ENCODE measurements at regions not wholly inside any gene's neighbourhood (a gene's known extent, or its start where the extent isn't known, plus 50 kb on each side); places are given as distances from the start of the nearest gene placed in this dataset.
"Not testable (repeated sequence)": the region's sequence is repeated elsewhere in the genome, so short reads cannot be mapped to it uniquely, and the experiment has no call there.

DNA sequence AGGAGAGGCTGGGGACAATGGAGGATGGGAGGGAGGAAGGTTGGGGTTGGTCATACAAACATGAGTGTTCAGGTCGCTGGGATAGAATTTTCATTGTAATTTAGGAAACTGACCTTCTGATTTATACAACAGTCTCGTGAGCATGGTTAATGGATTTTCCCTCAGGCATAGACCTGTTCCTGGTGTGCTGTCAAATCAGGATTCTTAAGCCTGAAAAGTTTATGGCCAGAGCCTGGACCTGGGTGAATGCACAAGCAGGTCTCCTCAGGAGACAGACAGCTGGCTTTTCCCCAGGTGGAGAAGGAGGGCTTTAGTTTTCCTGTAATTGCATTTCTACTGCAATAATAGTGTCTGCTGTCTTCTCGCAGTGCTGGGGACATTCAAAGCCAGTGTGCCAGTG lies 338.0 kb downstream of the SHQ1 start:
- H3K4me3 Mint-ChIP-seq = no peak overlapping the region
- ChIA-PET POLR2A (no interaction called here), CTCF (no interaction called here)
- ATAC-seq (ENCODE audit: low read depth) = no peak
- intact Hi-C loops (cut with micrococcal nuclease) = no loop called here
- no peaks in the 10 kb centered on the region for H3K36me3 Mint-ChIP-seq (ENCODE audit: low read depth)
- no peak for DNase-seq
- H3K4me1 Mint-ChIP-seq = no peaks in the 10 kb centered on the region
- H3K27me3 Mint-ChIP-seq = peaks cover 8% of the 10 kb centered on the region
- no peak for TF ChIP-seq CTCF (IDR thresholded peaks at IDR 0.05)
- H3K9me3 Mint-ChIP-seq = no peaks in the 10 kb centered on the region
- no peak overlapping the region for H3K27ac Mint-ChIP-seq

DNA sequence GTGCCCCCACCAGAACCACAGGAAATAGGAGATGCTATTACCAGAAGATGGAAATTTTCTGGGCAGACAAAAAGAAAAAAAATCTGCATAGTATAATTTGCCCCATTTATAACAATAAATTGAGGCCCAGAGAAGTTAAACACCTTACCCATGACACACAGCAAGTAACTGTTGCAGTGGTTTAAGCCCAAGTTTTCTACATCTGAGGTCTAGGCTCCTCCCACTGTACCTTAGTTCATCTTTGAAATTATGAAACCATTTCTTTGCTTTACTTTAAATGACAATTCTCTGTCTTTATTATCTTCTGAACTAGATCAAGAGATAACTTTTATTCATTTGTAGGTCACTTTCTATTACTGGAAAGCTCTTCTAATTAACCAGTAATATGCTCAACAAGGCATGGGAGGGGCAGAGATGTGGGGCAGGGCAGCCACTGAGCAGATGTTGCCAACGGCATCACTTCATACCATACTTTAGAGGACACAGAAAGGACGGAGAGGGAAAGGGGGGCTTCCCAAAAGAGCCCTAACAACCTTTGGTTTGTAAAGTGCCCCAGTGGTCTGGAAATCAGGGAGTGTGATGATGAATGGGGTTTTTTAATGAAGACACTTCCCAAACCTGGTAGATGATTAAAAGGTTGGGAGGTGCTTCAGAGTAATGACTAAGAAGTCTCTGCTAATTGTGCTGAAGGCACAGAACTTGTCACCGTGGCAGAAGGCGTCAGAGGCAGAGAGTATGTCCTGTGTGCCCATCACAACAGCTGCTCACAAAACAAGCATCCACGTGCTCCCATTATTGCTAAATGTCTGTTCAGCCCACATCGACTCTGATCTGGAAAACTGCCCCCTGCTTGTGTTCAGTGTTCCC lies 342.5 kb downstream of the SHQ1 start:
- intact Hi-C loops (cut with micrococcal nuclease) = no loop called here
- DNase-seq = no peak
- CTCF ChIA-PET = no interaction called here
- Mint-ChIP-seq H3K4me3 (no peak overlapping the region), H3K9me3 (no peaks in the 10 kb centered on the region), H3K36me3 (ENCODE audit: low read depth) (no peaks in the 10 kb centered on the region), H3K4me1 (no peaks in the 10 kb centered on the region), H3K27ac (no peak overlapping the region), H3K27me3 (peaks cover 17% of the 10 kb centered on the region)
- TF ChIP-seq CTCF (IDR thresholded peaks at IDR 0.05) = no peak
- POLR2A ChIA-PET = no interaction called here
- ATAC-seq (ENCODE audit: low read depth) = no peak

DNA sequence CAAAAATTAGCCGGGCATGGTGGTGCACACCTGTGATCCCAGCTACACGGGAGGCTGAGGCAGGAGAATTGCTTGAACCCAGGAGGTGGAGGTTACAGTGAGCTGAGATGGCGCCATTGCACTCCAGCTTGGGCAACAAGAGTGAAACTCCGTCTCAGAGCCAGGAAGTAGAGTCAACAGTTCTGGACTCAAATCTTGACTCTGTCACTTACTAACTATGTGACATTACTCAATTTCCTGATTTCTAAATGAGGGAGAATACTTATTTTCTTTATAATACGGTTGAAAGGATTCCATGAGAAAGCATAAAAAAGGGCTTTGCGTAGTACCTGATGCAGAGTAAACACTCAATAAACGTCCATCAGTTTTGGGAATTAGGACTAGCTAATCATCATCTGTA lies 350.7 kb downstream of the SHQ1 start:
- CTCF ChIA-PET; ATAC-seq (ENCODE audit: low read depth): not testable (repeated sequence)
- H3K4me1 Mint-ChIP-seq = peaks cover 21% of the 10 kb centered on the region

DNA sequence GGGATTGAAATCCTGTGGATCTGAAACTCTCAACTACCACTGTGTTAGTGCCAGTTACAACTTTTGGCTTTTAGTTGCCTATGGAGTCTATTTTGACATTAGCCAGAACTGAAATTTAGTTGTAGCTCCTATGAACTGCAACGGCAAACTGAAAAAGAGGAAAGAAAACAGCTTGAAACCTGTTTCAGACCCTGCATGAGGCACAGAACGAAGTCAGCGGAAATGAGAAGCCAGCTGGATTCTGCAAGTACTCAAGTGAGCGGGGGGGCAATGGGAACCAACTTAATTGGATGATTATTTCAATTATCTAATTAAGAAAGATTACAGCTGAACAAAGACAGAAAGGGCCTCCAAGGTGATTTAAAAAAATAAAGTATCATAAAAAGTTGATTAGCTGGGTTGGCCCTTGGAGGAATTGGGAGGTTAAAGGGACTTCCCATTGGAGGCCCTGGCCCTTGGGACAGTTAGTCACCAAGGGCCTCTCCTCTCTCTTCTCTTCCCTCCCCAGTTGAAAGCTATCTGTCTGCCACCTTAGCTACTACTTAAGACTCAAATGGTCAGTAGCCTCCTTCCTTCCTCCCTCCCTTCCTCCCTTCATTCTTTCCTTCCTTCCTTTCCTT lies 352.1 kb downstream of the SHQ1 start:
- peaks cover 3% of the 10 kb centered on the region for H3K9me3 Mint-ChIP-seq
- peaks cover 7% of the 10 kb centered on the region for H3K27me3 Mint-ChIP-seq
- H3K4me3 Mint-ChIP-seq = peak overlapping the region; percentile 25
- CTCF ChIA-PET = interaction anchor here (0.8 kb wide), 1 partner anchor 169 kb away, joined by 3 read pairs; no protein-coding TSS in a partner anchor
- H3K27ac Mint-ChIP-seq = peak overlapping the region; percentile 59
- DNase-seq = no peak
- H3K36me3 Mint-ChIP-seq (ENCODE audit: low read depth) = no peaks in the 10 kb centered on the region
- POLR2A ChIA-PET = interaction anchor here (0.6 to 2.0 kb wide), 3 partner anchors 13 to 49 kb away, joined by 3 to 12 read pairs (median 3); partner anchors contain the start of gene RYBP
- TF ChIP-seq CTCF (IDR thresholded peaks at IDR 0.05) = no peak
- H3K4me1 Mint-ChIP-seq = peaks cover 21% of the 10 kb centered on the region
- peak; percentile 77 for ATAC-seq (ENCODE audit: low read depth)
- intact Hi-C loops (cut with micrococcal nuclease) = loop anchor here (1.0 kb wide), 1 partner anchor 27 kb away; no protein-coding TSS in a partner anchor

More for the DNA sequence above, 350.7 kb downstream of the SHQ1 start:
- H3K27ac Mint-ChIP-seq; POLR2A ChIA-PET; H3K27me3 Mint-ChIP-seq; H3K36me3 Mint-ChIP-seq (ENCODE audit: low read depth); intact Hi-C loops (cut with micrococcal nuclease); DNase-seq; H3K4me3 Mint-ChIP-seq; H3K9me3 Mint-ChIP-seq: not testable (repeated sequence)

GRCh38 chr3:72494626-72495025 lies 353.6 kb downstream of the SHQ1 start:
- ChIA-PET POLR2A (no interaction called here), CTCF (no interaction called here)
- no peak for TF ChIP-seq CTCF (IDR thresholded peaks at IDR 0.05)
- peaks cover 29% of the 10 kb centered on the region for H3K4me1 Mint-ChIP-seq
- peaks cover 3% of the 10 kb centered on the region for H3K9me3 Mint-ChIP-seq
- H3K27me3 Mint-ChIP-seq = peaks cover 7% of the 10 kb centered on the region
- no peak overlapping the region for H3K27ac Mint-ChIP-seq
- H3K4me3 Mint-ChIP-seq = no peak overlapping the region
- no peak for DNase-seq
- no peak for ATAC-seq (ENCODE audit: low read depth)
- no peaks in the 10 kb centered on the region for H3K36me3 Mint-ChIP-seq (ENCODE audit: low read depth)
- intact Hi-C loops (cut with micrococcal nuclease) = no loop called here
